ENCODE measurements at regions not wholly inside any gene's neighbourhood (a gene's known extent, or its start where the extent isn't known, plus 50 kb on each side); places are given as distances from the start of the nearest gene placed in this dataset.

GRCh38 chr11:24060125-24060524 lies 436.7 kb upstream of the LUZP2 start:
- Histone ChIP-seq H3K4me3 (ENCODE audit: control insufficient read depth in 2 of 3, extremely low read depth in 1 of 3, insufficient read depth in 2 of 3, low read depth in 1 of 3, low read length in 3 of 3) (no peak overlapping the region), H3K9me1 (ENCODE audit: control insufficient read depth, extremely low read depth, insufficient read depth, low read length) (no peaks in the 10 kb centered on the region), H3K9me3 (ENCODE audit: control insufficient read depth, low read depth, low read length) (no peaks in the 10 kb centered on the region), H3K36me3 (ENCODE audit: control insufficient read depth in 2 of 2, extremely low read depth in 1 of 2, insufficient read depth in 2 of 2, low read length in 2 of 2) (no peaks in the 10 kb centered on the region), H4K20me1 (ENCODE audit: control insufficient read depth, extremely low read depth, insufficient read depth, low read length) (no peaks in the 10 kb centered on the region), H3K27ac (ENCODE audit: control insufficient read depth, insufficient read depth, low read length) (no peak overlapping the region), H3K9ac (ENCODE audit: control insufficient read depth, extremely low read depth, insufficient read depth, low read length) (no peak overlapping the region), H3K27me3 (ENCODE audit: control insufficient read depth, extremely low read depth, insufficient read depth, low read length) (no peaks in the 10 kb centered on the region), H3K79me2 (ENCODE audit: control insufficient read depth, insufficient read depth, low read length) (no peaks in the 10 kb centered on the region), H3K4me2 (ENCODE audit: control insufficient read depth, extremely low read depth, insufficient read depth, low read depth, low read length) (no peak overlapping the region), H2AFZ (ENCODE audit: control insufficient read depth, low read length) (no peak overlapping the region), H3K4me1 (ENCODE audit: control insufficient read depth, extremely low read depth, insufficient read depth, low read length) (no peaks in the 10 kb centered on the region)
- dilution Hi-C loops (cut with MboI; ENCODE audit: extremely low pct_ligation_motif_present, low sequenced_read_pairs): no loop called here
- no peak for TF ChIP-seq EZH2 (IDR thresholded peaks at IDR 0.05; ENCODE audit: low read length)
- TF ChIP-seq, protein P1, sequence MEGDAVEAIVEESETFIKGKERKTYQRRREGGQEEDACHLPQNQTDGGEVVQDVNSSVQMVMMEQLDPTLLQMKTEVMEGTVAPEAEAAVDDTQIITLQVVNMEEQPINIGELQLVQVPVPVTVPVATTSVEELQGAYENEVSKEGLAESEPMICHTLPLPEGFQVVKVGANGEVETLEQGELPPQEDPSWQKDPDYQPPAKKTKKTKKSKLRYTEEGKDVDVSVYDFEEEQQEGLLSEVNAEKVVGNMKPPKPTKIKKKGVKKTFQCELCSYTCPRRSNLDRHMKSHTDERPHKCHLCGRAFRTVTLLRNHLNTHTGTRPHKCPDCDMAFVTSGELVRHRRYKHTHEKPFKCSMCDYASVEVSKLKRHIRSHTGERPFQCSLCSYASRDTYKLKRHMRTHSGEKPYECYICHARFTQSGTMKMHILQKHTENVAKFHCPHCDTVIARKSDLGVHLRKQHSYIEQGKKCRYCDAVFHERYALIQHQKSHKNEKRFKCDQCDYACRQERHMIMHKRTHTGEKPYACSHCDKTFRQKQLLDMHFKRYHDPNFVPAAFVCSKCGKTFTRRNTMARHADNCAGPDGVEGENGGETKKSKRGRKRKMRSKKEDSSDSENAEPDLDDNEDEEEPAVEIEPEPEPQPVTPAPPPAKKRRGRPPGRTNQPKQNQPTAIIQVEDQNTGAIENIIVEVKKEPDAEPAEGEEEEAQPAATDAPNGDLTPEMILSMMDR (optimal IDR thresholded peaks at IDR 0.05 in 1 of 3, IDR thresholded peaks at IDR 0.05 in 1 of 3, conservative IDR thresholded peaks at IDR 0.05 in 1 of 3; ENCODE audit: extremely low read depth in 1 of 3, insufficient read depth in 2 of 3, low read length in 3 of 3): no peak
- DNase-seq (ENCODE audit: low read depth, low spot score) (no peak), FAIRE-seq (no peak)

- no peak for TF ChIP-seq EZH2 (IDR thresholded peaks at IDR 0.05; ENCODE audit: low read length)
- no peak overlapping the region for H3K4me2 ChIP-seq (ENCODE audit: control insufficient read depth, extremely low read depth, insufficient read depth, low read depth, low read length)
- dilution Hi-C loops (cut with MboI; ENCODE audit: extremely low pct_ligation_motif_present, low sequenced_read_pairs): no loop called here
- H3K9ac ChIP-seq (ENCODE audit: control insufficient read depth, extremely low read depth, insufficient read depth, low read length): no peak overlapping the region
- no peaks in the 10 kb centered on the region for H3K9me3 ChIP-seq (ENCODE audit: control insufficient read depth, low read depth, low read length)
- no peaks in the 10 kb centered on the region for H3K4me1 ChIP-seq (ENCODE audit: control insufficient read depth, extremely low read depth, insufficient read depth, low read length)
- H2AFZ ChIP-seq (ENCODE audit: control insufficient read depth, low read length): no peak overlapping the region
- H3K36me3 ChIP-seq (ENCODE audit: control insufficient read depth in 2 of 2, extremely low read depth in 1 of 2, insufficient read depth in 2 of 2, low read length in 2 of 2): no peaks in the 10 kb centered on the region
- DNase-seq (ENCODE audit: low read depth, low spot score) (no peak), FAIRE-seq (no peak)
- H3K79me2 ChIP-seq (ENCODE audit: control insufficient read depth, insufficient read depth, low read length): no peaks in the 10 kb centered on the region
- no peak overlapping the region for H3K27ac ChIP-seq (ENCODE audit: control insufficient read depth, insufficient read depth, low read length)
- H3K27me3 ChIP-seq (ENCODE audit: control insufficient read depth, extremely low read depth, insufficient read depth, low read length): no peaks in the 10 kb centered on the region
- no peaks in the 10 kb centered on the region for H3K9me1 ChIP-seq (ENCODE audit: control insufficient read depth, extremely low read depth, insufficient read depth, low read length)
- no peaks in the 10 kb centered on the region for H4K20me1 ChIP-seq (ENCODE audit: control insufficient read depth, extremely low read depth, insufficient read depth, low read length)
- no peak overlapping the region for H3K4me3 ChIP-seq (ENCODE audit: control insufficient read depth in 2 of 3, extremely low read depth in 1 of 3, insufficient read depth in 2 of 3, low read depth in 1 of 3, low read length in 3 of 3)
Measured at GRCh38 chr11:24064309-24064903, 432.4 kb upstream of the LUZP2 start.

GRCh38 chr11:24068197-24068596 lies 428.7 kb upstream of the LUZP2 start:
- H3K36me3 ChIP-seq (ENCODE audit: control insufficient read depth in 2 of 2, extremely low read depth in 1 of 2, insufficient read depth in 2 of 2, low read length in 2 of 2): no peaks in the 10 kb centered on the region
- H3K27me3 ChIP-seq (ENCODE audit: control insufficient read depth, extremely low read depth, insufficient read depth, low read length): no peaks in the 10 kb centered on the region
- no peak overlapping the region for H3K27ac ChIP-seq (ENCODE audit: control insufficient read depth, insufficient read depth, low read length)
- dilution Hi-C loops (cut with MboI; ENCODE audit: extremely low pct_ligation_motif_present, low sequenced_read_pairs): no loop called here
- FAIRE-seq (no peak), DNase-seq (ENCODE audit: low read depth, low spot score) (no peak)
- H2AFZ ChIP-seq (ENCODE audit: control insufficient read depth, low read length): no peak overlapping the region
- no peaks in the 10 kb centered on the region for H3K9me1 ChIP-seq (ENCODE audit: control insufficient read depth, extremely low read depth, insufficient read depth, low read length)
- no peak overlapping the region for H3K9ac ChIP-seq (ENCODE audit: control insufficient read depth, extremely low read depth, insufficient read depth, low read length)
- no peaks in the 10 kb centered on the region for H3K9me3 ChIP-seq (ENCODE audit: control insufficient read depth, low read depth, low read length)
- TF ChIP-seq, protein P1 (optimal IDR thresholded peaks at IDR 0.05 in 1 of 3, IDR thresholded peaks at IDR 0.05 in 1 of 3, conservative IDR thresholded peaks at IDR 0.05 in 1 of 3; ENCODE audit: extremely low read depth in 1 of 3, insufficient read depth in 2 of 3, low read length in 3 of 3): no peak
- no peak for TF ChIP-seq EZH2 (IDR thresholded peaks at IDR 0.05; ENCODE audit: low read length)
- H4K20me1 ChIP-seq (ENCODE audit: control insufficient read depth, extremely low read depth, insufficient read depth, low read length): no peaks in the 10 kb centered on the region
- no peaks in the 10 kb centered on the region for H3K4me1 ChIP-seq (ENCODE audit: control insufficient read depth, extremely low read depth, insufficient read depth, low read length)
- H3K79me2 ChIP-seq (ENCODE audit: control insufficient read depth, insufficient read depth, low read length): no peaks in the 10 kb centered on the region
- no peak overlapping the region for H3K4me2 ChIP-seq (ENCODE audit: control insufficient read depth, extremely low read depth, insufficient read depth, low read depth, low read length)
- no peak overlapping the region for H3K4me3 ChIP-seq (ENCODE audit: control insufficient read depth in 2 of 3, extremely low read depth in 1 of 3, insufficient read depth in 2 of 3, low read depth in 1 of 3, low read length in 3 of 3)
